H1 (cell line): ENCODE measurements at regions not wholly inside any gene's neighbourhood (a gene's known extent, or its start where the extent isn't known, plus 50 kb on each side); places are given as distances from the start of the nearest gene placed in this dataset.

Experiments used
- JUN ChIP-seq: IDR thresholded peaks from 2 replicates; pipeline ENCODE4 v1.6.1; 2011; ENCODE audit warnings: low read depth, mild to moderate bottlenecking, improper control_type of control experiment, low read length

DNA sequence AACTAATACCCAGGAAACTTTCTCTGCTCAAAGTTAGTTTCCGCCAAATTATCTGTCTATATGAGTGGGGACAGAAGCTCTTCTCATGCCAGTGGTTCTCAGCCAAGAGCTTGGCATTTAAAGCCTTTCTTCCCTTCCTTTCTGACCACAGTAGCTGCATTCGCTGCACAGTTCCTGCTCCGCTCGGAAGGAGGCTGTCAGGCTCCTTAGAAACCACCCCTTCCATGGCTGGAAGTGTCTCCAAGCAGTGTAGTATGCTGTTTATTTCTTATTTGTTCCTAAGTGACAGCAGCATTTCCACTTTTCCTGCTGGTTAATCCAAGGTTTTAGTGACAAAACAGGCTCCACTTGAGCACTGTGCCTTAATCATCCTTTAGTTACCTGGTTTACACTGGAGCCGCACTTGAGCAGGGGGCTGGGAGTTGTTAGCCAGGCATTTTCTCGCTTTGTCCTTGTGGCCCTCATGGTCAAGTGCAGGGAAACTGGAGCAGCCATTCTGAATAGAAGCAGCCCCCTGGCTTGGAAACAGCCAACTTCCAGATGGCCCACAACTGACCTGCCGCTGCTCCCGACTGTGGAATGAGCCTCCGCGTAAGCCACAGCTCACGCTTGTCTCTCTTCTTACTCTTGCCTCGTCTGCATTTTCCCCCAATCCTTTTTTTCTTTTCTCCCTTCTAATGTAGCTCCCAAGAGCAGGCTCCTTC, 739.4 kb upstream of the TENM3 start (continued):
- no peak for TF ChIP-seq JUN
